DND-41 (cell line): ENCODE measurements at regions not wholly inside any gene's neighbourhood (a gene's known extent, or its start where the extent isn't known, plus 50 kb on each side); places are given as distances from the start of the nearest gene placed in this dataset.
"Not testable (repeated sequence)": the region's sequence is repeated elsewhere in the genome, so short reads cannot be mapped to it uniquely, and the experiment has no call there.

ENCODE experiments used
- ATAC-seq: fragments of 200-7000 bp; cut with Tn5 transposase; 3 replicates; pipeline ENCODE4 v1.9.1; 2021; ENCODE audit warnings: low read depth; ENCODE audit not compliant: insufficient read depth
- DNase-seq: peaks from one replicate; pipeline ENCODE4 v3.0.0-alpha.2; 2020
- H2AFZ ChIP-seq: 2 replicates; pipeline ENCODE4 v1.6.0; 2012; ENCODE audit warnings: low read depth, low read length
- H3K27ac ChIP-seq: 2 replicates; pipeline ENCODE4 v1.5.1; 2012; ENCODE audit warnings: low read length, inconsistent platforms
- H3K27me3 ChIP-seq: fragments of 200-600 bp; sonication (generic); 2 replicates; pipeline ENCODE4 v1.6.0; 2012; ENCODE audit warnings: low read length, mild to moderate bottlenecking, inconsistent platforms; ENCODE audit not compliant: insufficient read depth, poor library complexity
- H3K36me3 ChIP-seq: 2 replicates; pipeline ENCODE4 v1.5.1; 2012; ENCODE audit warnings: low read length, inconsistent platforms; ENCODE audit not compliant: insufficient read depth
- H3K4me1 ChIP-seq: 2 replicates; pipeline ENCODE4 v1.5.1; 2012; ENCODE audit warnings: mild to moderate bottlenecking, low read length; ENCODE audit not compliant: insufficient read depth
- H3K4me2 ChIP-seq: 2 replicates; pipeline ENCODE4 v1.6.0; 2012; ENCODE audit warnings: mild to moderate bottlenecking, moderate library complexity, low read length, inconsistent platforms; ENCODE audit not compliant: insufficient read depth
- H3K4me3 ChIP-seq, 2 experiments: fragments of 200-600 bp in 1 of 2; shearing (Covaris generic) in 1 of 2; 2 replicates each; pipeline ENCODE4 v1.5.1; 2012 to 2016; ENCODE audit warnings: inconsistent platforms in 2 of 2, low read length in 2 of 2, mild to moderate bottlenecking in 2 of 2, low read depth in 1 of 2, moderate library complexity in 1 of 2
- H3K79me2 ChIP-seq: 2 replicates; pipeline ENCODE4 v1.6.0; 2012; ENCODE audit warnings: low read length, inconsistent platforms; ENCODE audit not compliant: insufficient read depth
- H3K9ac ChIP-seq: 2 replicates; pipeline ENCODE4 v1.6.0; 2012; ENCODE audit warnings: low read depth, mild to moderate bottlenecking, inconsistent platforms, low read length, moderate library complexity
- H3K9me3 ChIP-seq: 2 replicates; pipeline ENCODE4 v1.5.1; 2012; ENCODE audit warnings: low read length, moderate library complexity, mild to moderate bottlenecking, inconsistent platforms; ENCODE audit not compliant: insufficient read depth, severe bottlenecking
- H4K20me1 ChIP-seq: 2 replicates; pipeline ENCODE4 v1.6.0; 2012; ENCODE audit warnings: low read length; ENCODE audit not compliant: insufficient read depth
- CTCF ChIP-seq: IDR thresholded peaks from 2 replicates; pipeline ENCODE4 v1.5.1; 2012; ENCODE audit warnings: borderline replicate concordance, low read length, moderate library complexity, mild to moderate bottlenecking; ENCODE audit not compliant: poor library complexity, severe bottlenecking; ENCODE audit errors: extremely low read depth
- EZH2 ChIP-seq: IDR thresholded peaks from 3 replicates; pipeline ENCODE4 v1.6.1; 2012; ENCODE audit warnings: borderline replicate concordance, low read depth, mild to moderate bottlenecking, moderate library complexity, low read length, inconsistent platforms; ENCODE audit not compliant: severe bottlenecking

- H3K4me2 ChIP-seq = no peak overlapping the region
- H3K4me3 ChIP-seq = no peak overlapping the region
- H4K20me1 ChIP-seq = no peaks in the 10 kb centered on the region
- DNase-seq (no peak), ATAC-seq (no peak)
- H3K9ac ChIP-seq = no peak overlapping the region
- no peak overlapping the region for H2AFZ ChIP-seq
- no peaks in the 10 kb centered on the region for H3K79me2 ChIP-seq
- H3K36me3 ChIP-seq = no peaks in the 10 kb centered on the region
- H3K9me3 ChIP-seq = no peaks in the 10 kb centered on the region
- H3K27me3 ChIP-seq = peaks cover 15% of the 10 kb centered on the region
- TF ChIP-seq CTCF (peak; percentile 34), EZH2 (no peak)
- H3K4me1 ChIP-seq = no peaks in the 10 kb centered on the region
- H3K27ac ChIP-seq = no peak overlapping the region
Measured at GRCh38 chr2:88959480-88960204, 268.2 kb downstream of the RPIA start.

- H2AFZ ChIP-seq, H3K9ac ChIP-seq, H3K27ac ChIP-seq, ATAC-seq, DNase-seq, H3K4me1 ChIP-seq, H4K20me1 ChIP-seq, H3K4me3 ChIP-seq, H3K36me3 ChIP-seq, H3K79me2 ChIP-seq, H3K9me3 ChIP-seq, H3K4me2 ChIP-seq: not testable (repeated sequence)
- peaks cover 15% of the 10 kb centered on the region for H3K27me3 ChIP-seq
- TF ChIP-seq CTCF = peak; percentile 13
Measured at GRCh38 chr2:88961323-88961722, 269.9 kb downstream of the RPIA start.

GRCh38 chr2:88967844-88968243, 276.4 kb downstream of the RPIA start:
- DNase-seq (no peak), ATAC-seq (no peak)
- Histone ChIP-seq H3K4me1 (no peaks in the 10 kb centered on the region), H3K4me2 (no peak overlapping the region), H3K27ac (no peak overlapping the region), H2AFZ (no peak overlapping the region), H3K9me3 (no peaks in the 10 kb centered on the region), H4K20me1 (no peaks in the 10 kb centered on the region), H3K79me2 (no peaks in the 10 kb centered on the region), H3K9ac (no peak overlapping the region), H3K36me3 (no peaks in the 10 kb centered on the region), H3K4me3 (no peak overlapping the region), H3K27me3 (no peaks in the 10 kb centered on the region)
- TF ChIP-seq CTCF (no peak), EZH2 (no peak)

- H3K4me1 ChIP-seq, H4K20me1 ChIP-seq, H3K4me2 ChIP-seq, H3K27me3 ChIP-seq, H2AFZ ChIP-seq, H3K4me3 ChIP-seq, H3K36me3 ChIP-seq, H3K79me2 ChIP-seq, H3K9me3 ChIP-seq, DNase-seq, H3K9ac ChIP-seq, ATAC-seq, H3K27ac ChIP-seq: not testable (repeated sequence)
Measured at GRCh38 chr2:88978011-88978410, 286.5 kb downstream of the RPIA start.

DNA sequence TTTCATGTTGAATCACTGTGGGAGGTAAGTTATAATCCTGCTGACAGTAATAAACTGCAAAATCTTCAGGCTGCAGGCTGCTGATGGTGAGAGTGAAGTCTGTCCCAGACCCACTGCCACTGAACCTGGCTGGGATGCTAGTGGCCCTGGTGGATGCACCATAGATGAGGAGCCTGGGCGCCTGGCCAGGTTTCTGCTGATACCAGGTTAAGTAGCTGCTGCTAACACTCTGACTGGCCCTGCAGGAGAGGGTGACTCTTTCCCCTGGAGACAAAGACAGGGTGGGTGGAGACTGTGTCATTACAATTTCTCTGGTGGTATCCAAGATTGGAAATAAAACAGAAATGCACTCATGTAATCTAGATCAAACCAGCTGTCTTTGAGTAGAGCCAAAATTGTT, 287.0 kb downstream of the RPIA start:
- H4K20me1 ChIP-seq, H3K4me2 ChIP-seq, H3K27me3 ChIP-seq, H3K36me3 ChIP-seq, H2AFZ ChIP-seq, H3K9me3 ChIP-seq, H3K79me2 ChIP-seq, DNase-seq, H3K9ac ChIP-seq, H3K4me3 ChIP-seq, ATAC-seq, H3K27ac ChIP-seq, H3K4me1 ChIP-seq: not testable (repeated sequence)

- H4K20me1 ChIP-seq, H3K4me1 ChIP-seq, H3K27ac ChIP-seq, H3K9me3 ChIP-seq, H2AFZ ChIP-seq, H3K4me2 ChIP-seq, H3K36me3 ChIP-seq, H3K79me2 ChIP-seq, H3K9ac ChIP-seq, DNase-seq, ATAC-seq, H3K4me3 ChIP-seq, H3K27me3 ChIP-seq: not testable (repeated sequence)
Measured at GRCh38 chr2:88984079-88984478, 292.6 kb downstream of the RPIA start.
